H7 (cell line): ENCODE measurements at regions not wholly inside any gene's neighbourhood (a gene's known extent, or its start where the extent isn't known, plus 50 kb on each side); places are given as distances from the start of the nearest gene placed in this dataset.

Source experiments
- DNase-seq: peaks from one replicate; pipeline ENCODE4 v3.0.0; 2012
- H3K27me3 ChIP-seq: 2 replicates; pipeline ENCODE4 v1.6.0; 2011; ENCODE audit warnings: mild to moderate bottlenecking, low read length; ENCODE audit not compliant: control insufficient read depth, insufficient read depth
- H3K36me3 ChIP-seq: replicated peaks from 2 replicates; pipeline ENCODE4 v1.5.1; 2011; ENCODE audit warnings: low read length; ENCODE audit not compliant: control insufficient read depth, insufficient read depth
- H3K4me3 ChIP-seq: 2 replicates; pipeline ENCODE4 v1.5.1; 2011; ENCODE audit warnings: low read depth, mild to moderate bottlenecking, control low read depth, low read length, moderate library complexity; ENCODE audit not compliant: insufficient read depth

DNA sequence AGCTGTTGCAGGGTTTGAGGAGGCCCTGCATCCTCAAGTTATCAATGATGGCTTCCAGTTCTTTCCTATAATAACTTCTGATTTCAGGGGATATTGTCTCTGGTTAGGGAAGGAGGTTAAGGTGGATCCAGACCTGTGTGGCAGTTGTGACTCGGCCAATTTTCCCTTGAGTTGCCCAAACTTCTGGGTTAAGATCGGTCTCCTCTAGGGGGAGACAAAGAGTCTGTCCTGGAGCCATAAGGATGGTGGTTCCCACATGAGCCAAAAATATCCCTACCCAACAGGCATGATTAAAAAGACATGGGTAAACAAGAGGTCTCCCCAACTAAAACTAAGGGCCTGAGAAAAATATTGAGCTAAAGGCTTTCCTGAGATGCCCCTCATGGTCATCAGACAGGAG is 227.5 kb upstream of the MDFIC2 start:
- Histone ChIP-seq H3K27me3 (no peaks in the 10 kb centered on the region), H3K4me3 (no peak overlapping the region), H3K36me3 (no peaks in the 10 kb centered on the region)
- DNase-seq: no peak

DNA sequence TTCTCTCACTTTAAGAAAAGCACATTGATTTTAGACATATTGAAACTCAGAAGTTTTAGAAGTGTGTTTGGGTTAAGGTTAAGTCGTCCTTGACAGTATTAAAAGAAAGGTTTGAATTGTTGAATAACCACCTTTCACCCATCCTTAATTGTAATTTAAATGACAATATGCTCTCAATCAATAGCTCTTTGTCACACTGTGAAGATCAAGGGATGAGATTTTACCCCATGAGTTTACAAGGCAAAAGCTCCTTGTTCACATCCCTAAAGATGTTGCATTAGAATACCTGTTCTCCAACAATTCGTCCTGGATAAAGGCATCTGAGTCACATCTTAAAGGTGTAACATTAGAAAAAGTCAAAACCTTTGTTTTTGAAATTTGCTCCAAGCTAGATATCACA is 220.4 kb upstream of the MDFIC2 start:
- DNase-seq: peak; percentile 11
- H3K36me3 ChIP-seq: no peaks in the 10 kb centered on the region

GRCh38 chr3:70531838-70532489 is 219.5 kb upstream of the MDFIC2 start:
- DNase-seq: no peak
- H3K27me3 ChIP-seq: peaks cover 7% of the 10 kb centered on the region
- no peak overlapping the region for H3K4me3 ChIP-seq
- no peaks in the 10 kb centered on the region for H3K36me3 ChIP-seq

More for the DNA sequence above, 220.4 kb upstream of the MDFIC2 start:
- Histone ChIP-seq H3K27me3 (peaks cover 4% of the 10 kb centered on the region), H3K4me3 (no peak overlapping the region)

DNA sequence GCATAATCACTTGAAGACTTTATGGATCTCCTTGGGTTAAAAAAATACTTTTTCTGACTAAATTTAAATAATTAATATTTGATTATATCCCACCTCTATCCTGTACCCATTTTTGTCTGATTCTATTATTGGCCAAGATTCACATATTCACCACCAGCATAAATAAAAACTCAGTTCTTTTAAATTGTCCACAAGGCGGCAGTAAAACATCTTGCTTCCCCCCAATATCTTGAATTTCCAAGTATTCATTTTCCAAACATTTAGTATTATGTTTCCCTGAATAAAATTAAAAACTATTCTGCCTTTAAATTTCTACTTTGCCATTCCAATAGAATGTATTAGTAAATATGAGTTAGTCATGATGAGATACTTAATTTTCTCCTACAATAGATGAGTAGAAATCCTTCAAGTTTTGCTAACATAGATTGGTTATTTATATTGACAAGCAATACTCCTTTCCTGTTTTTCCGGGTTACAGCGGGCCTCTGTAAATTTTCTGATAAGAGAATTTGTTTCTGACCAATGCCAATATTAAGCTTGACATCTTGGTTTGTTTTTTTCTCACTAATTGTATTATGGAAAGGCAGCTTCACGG is 218.7 kb upstream of the MDFIC2 start:
- peaks cover 8% of the 10 kb centered on the region for H3K27me3 ChIP-seq
- no peak overlapping the region for H3K4me3 ChIP-seq
- DNase-seq: no peak
- no peaks in the 10 kb centered on the region for H3K36me3 ChIP-seq

DNA sequence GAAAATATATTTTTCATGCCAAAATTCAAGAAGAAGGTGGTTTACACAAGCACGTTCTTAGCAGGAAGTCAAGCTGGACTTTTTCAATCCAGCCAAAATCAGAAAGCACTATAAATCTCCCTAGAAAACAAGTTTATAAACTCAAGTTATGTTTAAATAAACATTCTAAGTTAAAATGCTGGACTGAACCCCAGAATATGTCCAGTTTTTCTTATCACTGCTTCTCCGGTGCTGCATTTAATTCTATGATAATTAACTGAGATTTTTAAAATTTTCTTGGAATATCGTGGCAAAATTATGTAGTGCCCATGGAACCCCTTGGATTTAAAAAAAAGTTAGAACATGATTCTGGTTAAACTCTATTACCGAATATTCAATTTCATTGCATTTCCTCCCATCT is 218.2 kb upstream of the MDFIC2 start:
- DNase-seq: no peak
- Histone ChIP-seq H3K27me3 (peaks cover 12% of the 10 kb centered on the region), H3K36me3 (no peaks in the 10 kb centered on the region), H3K4me3 (no peak overlapping the region)

GRCh38 chr3:70527026-70527425 is 214.6 kb upstream of the MDFIC2 start:
- no peak for DNase-seq
- Histone ChIP-seq H3K36me3 (no peaks in the 10 kb centered on the region), H3K27me3 (peaks cover 12% of the 10 kb centered on the region), H3K4me3 (no peak overlapping the region)

DNA sequence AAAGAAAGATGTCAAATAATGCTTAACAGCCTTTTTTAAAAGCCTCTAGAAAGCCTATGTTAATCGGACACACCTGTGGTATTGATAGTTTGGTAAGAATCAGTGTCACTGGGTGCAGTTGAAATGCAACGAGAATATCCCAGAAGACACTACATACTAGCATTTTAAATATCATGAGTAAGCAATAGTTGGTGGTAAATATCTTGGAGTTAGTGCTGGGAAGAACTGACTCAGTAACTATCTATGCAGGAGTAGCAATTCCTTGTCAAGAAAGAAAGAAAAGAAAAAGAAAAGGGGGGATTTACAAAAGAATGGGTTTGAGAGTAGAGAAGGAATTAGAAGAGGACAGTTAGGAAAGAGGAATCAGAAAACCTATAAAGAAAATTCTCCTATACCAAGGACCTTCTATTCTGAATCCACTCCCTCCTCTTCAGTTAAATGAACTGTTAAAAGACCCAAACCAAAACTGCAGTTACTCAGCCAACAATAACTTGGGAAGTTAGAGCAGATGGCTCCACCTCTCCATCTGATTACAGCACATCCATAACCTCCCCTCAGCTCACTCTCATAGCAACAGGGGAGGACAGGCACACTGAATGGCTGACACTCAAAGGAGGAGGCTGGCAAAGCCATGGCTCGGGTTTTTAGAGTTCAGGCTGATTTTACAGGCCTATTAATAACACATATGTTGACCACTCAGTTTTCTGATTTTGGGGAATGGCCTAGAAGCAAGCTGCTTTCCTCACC is 207.6 kb upstream of the MDFIC2 start:
- H3K36me3 ChIP-seq: no peaks in the 10 kb centered on the region
- no peak for DNase-seq
- H3K27me3 ChIP-seq: no peaks in the 10 kb centered on the region
- H3K4me3 ChIP-seq: no peak overlapping the region

- Histone ChIP-seq H3K4me3 (no peak overlapping the region), H3K36me3 (no peaks in the 10 kb centered on the region), H3K27me3 (no peaks in the 10 kb centered on the region)
- DNase-seq: no peak
These were observed 206.6 kb upstream of the MDFIC2 start for GRCh38 chr3:70519026-70519425.

DNA sequence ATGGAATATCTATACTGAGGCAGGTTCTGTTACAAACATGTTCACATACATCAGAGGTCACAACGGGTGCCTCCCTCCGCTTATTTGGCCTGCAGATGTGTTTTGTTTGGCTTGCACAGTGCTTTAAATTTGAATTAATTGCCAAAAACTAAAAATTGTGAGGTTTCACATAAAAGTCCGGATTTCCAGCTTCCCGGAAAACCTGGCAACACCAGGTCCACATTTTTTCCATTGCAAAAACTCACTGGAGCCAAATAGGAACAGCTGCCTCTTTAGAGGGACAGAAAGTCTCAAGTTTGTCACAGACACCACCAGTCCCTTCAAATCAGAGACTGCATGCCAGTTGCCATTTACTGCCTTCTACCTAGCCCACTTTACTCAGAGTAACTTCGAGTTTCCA is 205.9 kb upstream of the MDFIC2 start:
- DNase-seq: no peak
- no peaks in the 10 kb centered on the region for H3K27me3 ChIP-seq
- no peak overlapping the region for H3K4me3 ChIP-seq
- no peaks in the 10 kb centered on the region; the same call in 1 of the 2 replicates for H3K36me3 ChIP-seq

GRCh38 chr3:70517124-70517890 is 204.9 kb upstream of the MDFIC2 start:
- no peaks in the 10 kb centered on the region for H3K27me3 ChIP-seq
- DNase-seq: no peak
- no peaks in the 10 kb centered on the region; the same call in 1 of the 2 replicates for H3K36me3 ChIP-seq

DNA sequence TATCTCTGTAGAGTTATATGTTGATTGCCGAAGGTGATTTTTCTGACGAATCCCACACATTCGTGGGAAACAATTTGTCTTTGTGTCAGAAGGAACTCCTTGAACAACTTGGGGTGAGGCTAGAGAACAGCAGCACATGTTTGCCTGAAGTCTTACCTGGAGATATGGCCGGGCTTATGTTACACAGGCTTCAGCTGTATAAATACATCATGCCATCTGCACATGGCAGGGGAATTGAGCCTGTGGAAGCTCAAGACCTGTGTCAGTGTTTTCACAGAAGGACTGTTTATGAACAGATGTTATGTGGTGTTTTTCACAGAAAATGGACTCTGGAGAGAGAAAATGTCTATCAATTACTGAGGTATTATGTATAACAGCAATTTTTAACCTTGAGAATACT is 203.6 kb upstream of the MDFIC2 start:
- DNase-seq: no peak

More at GRCh38 chr3:70517124-70517890, 204.9 kb upstream of the MDFIC2 start:
- H3K4me3 ChIP-seq: no peak overlapping the region

GRCh38 chr3:70507486-70507885 is 195.0 kb upstream of the MDFIC2 start:
- H3K36me3 ChIP-seq: no peaks in the 10 kb centered on the region
- H3K4me3 ChIP-seq: no peak overlapping the region

More for the DNA sequence above, 203.6 kb upstream of the MDFIC2 start:
- no peaks in the 10 kb centered on the region for H3K27me3 ChIP-seq
- no peak overlapping the region for H3K4me3 ChIP-seq
- no peaks in the 10 kb centered on the region; the same call in 1 of the 2 replicates for H3K36me3 ChIP-seq

GRCh38 chr3:70506775-70507174 is 194.3 kb upstream of the MDFIC2 start:
- DNase-seq: no peak
- Histone ChIP-seq H3K36me3 (no peaks in the 10 kb centered on the region), H3K27me3 (no peaks in the 10 kb centered on the region), H3K4me3 (no peak overlapping the region)

More at GRCh38 chr3:70507486-70507885, 195.0 kb upstream of the MDFIC2 start:
- DNase-seq: no peak
- H3K27me3 ChIP-seq: no peaks in the 10 kb centered on the region

GRCh38 chr3:70501561-70501960 is 189.1 kb upstream of the MDFIC2 start:
- no peak for DNase-seq
- Histone ChIP-seq H3K27me3 (no peaks in the 10 kb centered on the region), H3K36me3 (no peaks in the 10 kb centered on the region), H3K4me3 (no peak overlapping the region)
